ENCODE measurements at regions not wholly inside any gene's neighbourhood (a gene's known extent, or its start where the extent isn't known, plus 50 kb on each side); places are given as distances from the start of the nearest gene placed in this dataset.
"Not testable (repeated sequence)": the region's sequence is repeated elsewhere in the genome, so short reads cannot be mapped to it uniquely, and the experiment has no call there.

- H4K20me1 ChIP-seq (ENCODE audit: insufficient read depth, low read length); H2AFZ ChIP-seq (ENCODE audit: insufficient read depth, low read depth, low read length, poor library complexity, severe bottlenecking); H3K27ac ChIP-seq (ENCODE audit: low read depth in 1 of 2, low read length in 2 of 2); H3K36me3 Mint-ChIP-seq; H3K9me3 Mint-ChIP-seq; DNase-seq; intact Hi-C loops (cut with micrococcal nuclease); H3K4me3 Mint-ChIP-seq; H3K27ac Mint-ChIP-seq; H3K27me3 ChIP-seq (ENCODE audit: control insufficient read depth in 2 of 2, insufficient read depth in 2 of 2, low read length in 2 of 2); H3K4me3 ChIP-seq (replicated peaks in 1 of 3; ENCODE audit: low read depth in 2 of 3, low read length in 3 of 3); H3K79me2 ChIP-seq (ENCODE audit: insufficient read depth, low read length); H3K36me3 ChIP-seq (replicated peaks in 1 of 2; ENCODE audit: control insufficient read depth in 1 of 2, insufficient read depth in 2 of 2, low read length in 2 of 2); H3K4me1 Mint-ChIP-seq; H3K9ac ChIP-seq (ENCODE audit: insufficient read depth, low read length, poor library complexity, severe bottlenecking); H3K27me3 Mint-ChIP-seq (ENCODE audit: low read depth in 3 of 3); H3K4me1 ChIP-seq (ENCODE audit: control insufficient read depth in 1 of 2, insufficient read depth in 2 of 2, low read length in 2 of 2); H3K9me3 ChIP-seq (replicated peaks in 1 of 2; ENCODE audit: control insufficient read depth in 1 of 2, insufficient read depth in 1 of 2, low read length in 2 of 2); H3K4me2 ChIP-seq (replicated peaks; ENCODE audit: extremely low read depth, low read length, poor library complexity, severe bottlenecking): not testable (repeated sequence)
- WGBS (ENCODE audit: insufficient coverage), result no CpG with 5 or more reads among the region's 2 CpGs
Observed at GRCh38 chr15:21031703-21032102, 165.6 kb upstream of the POTEB2 start.

GRCh38 chr15:21029001-21029400 is 162.9 kb upstream of the POTEB2 start:
- WGBS (ENCODE audit: insufficient coverage), result no CpG with 5 or more reads among the region's 6 CpGs
- H3K27ac Mint-ChIP-seq; H3K9ac ChIP-seq (ENCODE audit: insufficient read depth, low read length, poor library complexity, severe bottlenecking); H3K79me2 ChIP-seq (ENCODE audit: insufficient read depth, low read length); DNase-seq; H3K4me2 ChIP-seq (replicated peaks; ENCODE audit: extremely low read depth, low read length, poor library complexity, severe bottlenecking); intact Hi-C loops (cut with micrococcal nuclease); H3K9me3 ChIP-seq (replicated peaks in 1 of 2; ENCODE audit: control insufficient read depth in 1 of 2, insufficient read depth in 1 of 2, low read length in 2 of 2); H4K20me1 ChIP-seq (ENCODE audit: insufficient read depth, low read length); H3K36me3 ChIP-seq (replicated peaks in 1 of 2; ENCODE audit: control insufficient read depth in 1 of 2, insufficient read depth in 2 of 2, low read length in 2 of 2); H3K4me1 Mint-ChIP-seq; H3K9me3 Mint-ChIP-seq; H3K4me3 Mint-ChIP-seq; H3K4me1 ChIP-seq (ENCODE audit: control insufficient read depth in 1 of 2, insufficient read depth in 2 of 2, low read length in 2 of 2); H3K27me3 Mint-ChIP-seq (ENCODE audit: low read depth in 3 of 3); H3K27me3 ChIP-seq (ENCODE audit: control insufficient read depth in 2 of 2, insufficient read depth in 2 of 2, low read length in 2 of 2); H3K36me3 Mint-ChIP-seq; H2AFZ ChIP-seq (ENCODE audit: insufficient read depth, low read depth, low read length, poor library complexity, severe bottlenecking); H3K27ac ChIP-seq (ENCODE audit: low read depth in 1 of 2, low read length in 2 of 2); H3K4me3 ChIP-seq (replicated peaks in 1 of 3; ENCODE audit: low read depth in 2 of 3, low read length in 3 of 3): not testable (repeated sequence)

GRCh38 chr15:21027942-21028341 is 161.8 kb upstream of the POTEB2 start:
- intact Hi-C loops (cut with micrococcal nuclease); H3K79me2 ChIP-seq (ENCODE audit: insufficient read depth, low read length); H3K27ac ChIP-seq (ENCODE audit: low read depth in 1 of 2, low read length in 2 of 2); H3K4me1 Mint-ChIP-seq; H3K4me3 ChIP-seq (replicated peaks in 1 of 3; ENCODE audit: low read depth in 2 of 3, low read length in 3 of 3); H3K4me3 Mint-ChIP-seq; H3K4me2 ChIP-seq (replicated peaks; ENCODE audit: extremely low read depth, low read length, poor library complexity, severe bottlenecking); H3K9me3 ChIP-seq (replicated peaks in 1 of 2; ENCODE audit: control insufficient read depth in 1 of 2, insufficient read depth in 1 of 2, low read length in 2 of 2); H3K27ac Mint-ChIP-seq; H4K20me1 ChIP-seq (ENCODE audit: insufficient read depth, low read length); H3K27me3 Mint-ChIP-seq (ENCODE audit: low read depth in 3 of 3); H3K9me3 Mint-ChIP-seq; H3K27me3 ChIP-seq (ENCODE audit: control insufficient read depth in 2 of 2, insufficient read depth in 2 of 2, low read length in 2 of 2); H3K9ac ChIP-seq (ENCODE audit: insufficient read depth, low read length, poor library complexity, severe bottlenecking); H3K4me1 ChIP-seq (ENCODE audit: control insufficient read depth in 1 of 2, insufficient read depth in 2 of 2, low read length in 2 of 2); H3K36me3 Mint-ChIP-seq; DNase-seq; H2AFZ ChIP-seq (ENCODE audit: insufficient read depth, low read depth, low read length, poor library complexity, severe bottlenecking); H3K36me3 ChIP-seq (replicated peaks in 1 of 2; ENCODE audit: control insufficient read depth in 1 of 2, insufficient read depth in 2 of 2, low read length in 2 of 2): not testable (repeated sequence)
- no CpG with 5 or more reads among the region's 9 CpGs for WGBS (ENCODE audit: insufficient coverage)

GRCh38 chr15:21026848-21027247 is 160.7 kb upstream of the POTEB2 start:
- H3K27ac Mint-ChIP-seq; H3K4me3 ChIP-seq (replicated peaks in 1 of 3; ENCODE audit: low read depth in 2 of 3, low read length in 3 of 3); H4K20me1 ChIP-seq (ENCODE audit: insufficient read depth, low read length); H3K27me3 Mint-ChIP-seq (ENCODE audit: low read depth in 3 of 3); DNase-seq; H3K9ac ChIP-seq (ENCODE audit: insufficient read depth, low read length, poor library complexity, severe bottlenecking); H2AFZ ChIP-seq (ENCODE audit: insufficient read depth, low read depth, low read length, poor library complexity, severe bottlenecking); H3K27ac ChIP-seq (ENCODE audit: low read depth in 1 of 2, low read length in 2 of 2); H3K79me2 ChIP-seq (ENCODE audit: insufficient read depth, low read length); H3K4me1 Mint-ChIP-seq; H3K27me3 ChIP-seq (ENCODE audit: control insufficient read depth in 2 of 2, insufficient read depth in 2 of 2, low read length in 2 of 2); H3K4me2 ChIP-seq (replicated peaks; ENCODE audit: extremely low read depth, low read length, poor library complexity, severe bottlenecking); H3K4me3 Mint-ChIP-seq; H3K9me3 Mint-ChIP-seq; H3K36me3 Mint-ChIP-seq; H3K36me3 ChIP-seq (replicated peaks in 1 of 2; ENCODE audit: control insufficient read depth in 1 of 2, insufficient read depth in 2 of 2, low read length in 2 of 2); intact Hi-C loops (cut with micrococcal nuclease); H3K9me3 ChIP-seq (replicated peaks in 1 of 2; ENCODE audit: control insufficient read depth in 1 of 2, insufficient read depth in 1 of 2, low read length in 2 of 2); H3K4me1 ChIP-seq (ENCODE audit: control insufficient read depth in 1 of 2, insufficient read depth in 2 of 2, low read length in 2 of 2): not testable (repeated sequence)
- no CpG with 5 or more reads among the region's 12 CpGs for WGBS (ENCODE audit: insufficient coverage)

Data from CD14-positive monocyte (primary cell).